HG02759 (cell line): ENCODE measurements at regions not wholly inside any gene's neighbourhood (a gene's known extent, or its start where the extent isn't known, plus 50 kb on each side); places are given as distances from the start of the nearest gene placed in this dataset.

Experiments
- ATAC-seq: cut with Tn5 transposase; IDR thresholded peaks from one replicate; pipeline ENCODE4 v1.9.1; 2021; ENCODE audit warnings: mild to moderate bottlenecking, moderate library complexity; ENCODE audit not compliant: unreplicated experiment

DNA sequence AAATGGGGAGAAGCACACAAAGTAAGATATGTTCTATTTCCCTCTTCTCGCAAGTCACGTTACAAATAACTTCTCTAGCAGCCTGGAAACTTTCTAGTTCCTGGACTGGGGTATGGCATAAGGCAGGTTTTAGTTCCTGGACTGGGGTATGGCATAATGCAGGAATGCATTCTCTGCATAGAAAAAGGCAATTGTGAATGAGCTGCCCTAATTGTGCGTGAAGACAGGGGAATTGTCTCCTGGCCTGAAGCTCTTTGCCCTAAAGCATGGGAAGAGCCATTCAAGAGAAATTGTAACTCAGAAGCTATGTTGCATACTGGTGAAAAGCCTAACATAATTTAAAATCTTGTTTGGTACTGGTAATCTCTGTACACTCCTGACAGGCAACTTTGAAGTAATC is 54.3 kb upstream of the CBLB start:
- ATAC-seq, result no peak

- ATAC-seq, result peak; percentile 50
Observed at GRCh38 chr3:105927741-105928140, 58.9 kb upstream of the CBLB start.

DNA sequence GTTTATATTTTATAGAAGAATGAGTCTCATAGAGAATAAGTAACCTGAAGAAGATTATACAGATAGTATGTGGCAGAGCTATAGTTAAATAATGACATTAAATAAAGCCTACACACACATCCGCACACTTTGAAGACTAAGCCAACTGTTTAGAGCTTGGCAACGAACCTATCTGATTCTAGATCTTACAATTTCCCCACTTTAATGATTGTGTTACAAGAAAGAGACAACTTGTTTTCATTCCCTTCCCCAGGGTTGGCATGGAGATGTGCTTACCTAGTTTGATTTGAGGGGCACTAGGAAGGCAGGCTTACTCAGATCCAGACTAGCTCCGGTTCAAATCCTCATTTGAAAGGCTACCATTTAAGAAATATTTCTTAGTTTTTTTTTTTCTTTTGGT is 61.9 kb upstream of the CBLB start:
- no peak for ATAC-seq

DNA sequence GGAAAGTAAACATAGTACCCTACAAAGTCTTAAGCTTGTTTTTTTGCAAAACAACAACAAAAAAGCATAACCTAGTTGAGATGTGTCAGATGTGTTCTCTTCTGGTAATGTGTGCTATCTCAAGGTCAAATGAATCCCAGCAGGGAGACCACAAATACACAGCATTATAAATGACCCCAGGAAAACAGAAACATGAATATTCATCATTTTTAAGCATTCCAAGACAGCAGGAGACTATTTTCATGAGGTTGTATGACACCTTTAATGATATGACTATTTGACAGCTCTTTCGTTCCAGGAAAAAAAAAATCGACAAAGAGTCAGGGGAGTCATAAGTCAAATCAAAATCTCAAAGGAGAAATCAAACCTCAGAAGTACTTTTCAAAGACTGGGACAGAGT is 62.7 kb upstream of the CBLB start:
- no peak for ATAC-seq

DNA sequence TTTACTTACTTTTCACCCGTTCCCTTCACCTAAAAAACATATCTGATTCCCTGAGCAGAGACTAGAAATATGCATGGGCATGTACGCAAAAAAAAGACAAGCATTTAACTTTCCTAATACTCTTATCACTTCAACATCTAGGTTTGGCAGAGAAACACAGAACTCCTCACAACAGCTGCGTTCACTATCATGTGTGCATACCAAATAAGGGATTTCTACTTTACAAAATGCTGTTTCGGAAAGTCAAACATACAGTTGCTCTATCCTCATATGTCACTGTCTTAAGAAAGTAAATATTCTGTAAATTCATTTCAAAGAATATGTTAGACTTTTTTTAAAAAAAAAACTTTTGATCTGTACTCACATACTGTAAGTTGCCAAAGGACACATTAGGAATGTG is 65.1 kb upstream of the CBLB start:
- ATAC-seq, result no peak

DNA sequence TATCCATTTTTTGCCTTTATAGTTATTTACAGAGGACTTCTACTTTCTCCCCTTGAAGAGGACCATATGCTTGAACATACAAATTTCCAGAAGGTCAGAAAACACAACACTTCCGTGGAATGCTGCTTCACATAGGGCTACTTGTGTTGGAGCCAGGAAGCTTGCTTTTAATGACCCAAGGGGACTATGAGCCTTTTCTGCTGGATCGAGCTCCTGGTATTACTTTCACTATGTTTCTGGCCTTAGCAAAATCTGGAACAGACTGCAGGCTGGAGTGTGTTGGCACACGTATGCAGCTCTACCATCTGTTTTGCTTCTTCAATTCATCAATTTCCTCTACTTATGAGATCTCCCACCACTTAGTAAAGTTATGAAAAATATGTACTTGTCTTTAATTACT is 69.3 kb upstream of the CBLB start:
- no peak for ATAC-seq

GRCh38 chr3:105938806-105939205 is 70.0 kb upstream of the CBLB start:
- ATAC-seq, result no peak

- ATAC-seq, result no peak
Observed at GRCh38 chr3:105944276-105944675, 75.5 kb upstream of the CBLB start.

DNA sequence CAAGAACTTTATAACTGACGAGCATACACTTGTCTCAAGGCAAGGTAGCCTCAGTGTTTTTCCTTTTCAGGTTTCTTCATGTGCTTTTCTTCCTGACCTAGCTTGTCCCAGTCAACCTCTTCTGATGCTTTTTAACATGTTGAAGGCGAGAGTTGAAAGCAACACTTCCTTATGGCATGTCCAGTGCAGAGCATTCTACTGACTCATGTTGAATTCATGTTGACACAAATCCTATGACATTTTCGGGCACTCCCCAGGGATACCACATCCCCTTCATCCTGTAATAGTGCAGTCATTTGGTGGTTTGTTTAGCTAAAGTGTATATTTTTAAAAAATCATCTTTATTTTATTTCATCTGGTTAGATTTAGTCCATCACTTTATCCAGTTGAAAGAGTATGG is 75.9 kb upstream of the CBLB start:
- ATAC-seq, result no peak

DNA sequence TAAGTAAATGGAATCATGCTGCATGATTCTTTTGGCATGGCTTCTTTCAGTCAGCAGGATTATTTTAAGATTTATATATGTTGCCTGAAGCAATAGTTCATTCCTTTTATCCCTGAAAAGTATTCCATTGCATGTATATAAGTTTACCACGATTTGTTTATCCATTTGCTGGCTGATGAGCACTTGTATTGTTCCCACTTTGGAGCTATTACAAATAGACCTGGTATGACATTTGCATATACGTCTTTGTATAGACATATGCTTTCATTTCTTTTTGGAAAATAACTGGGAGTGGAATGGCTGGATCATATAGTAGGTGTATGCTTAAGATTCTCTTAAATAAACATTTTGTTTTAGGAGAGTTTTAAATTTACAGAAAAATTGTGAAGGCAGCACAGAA is 79.3 kb upstream of the CBLB start:
- no peak for ATAC-seq

GRCh38 chr3:105950881-105951600 is 82.2 kb upstream of the CBLB start:
- no peak for ATAC-seq

DNA sequence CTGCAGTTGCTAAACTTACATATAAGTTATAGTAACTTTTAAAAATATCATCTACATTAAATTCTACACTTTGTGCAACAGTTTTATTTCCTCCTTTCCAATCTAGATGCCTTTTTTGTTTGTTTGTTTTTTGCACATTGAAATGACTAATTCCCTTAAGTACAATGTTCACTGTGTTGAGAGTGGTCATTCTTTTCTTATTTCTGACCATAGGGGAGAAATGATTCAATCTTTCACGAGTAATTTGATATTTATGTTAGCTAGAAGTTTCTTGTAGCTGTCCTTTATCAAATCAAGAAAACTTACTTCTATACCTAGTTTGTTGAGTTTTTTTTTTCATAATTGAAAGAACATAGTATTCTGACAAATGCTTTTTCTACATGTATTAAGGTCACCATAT is 85.0 kb upstream of the CBLB start:
- ATAC-seq, result no peak

- ATAC-seq, result no peak
Observed at GRCh38 chr3:105956306-105956705, 87.5 kb upstream of the CBLB start.

DNA sequence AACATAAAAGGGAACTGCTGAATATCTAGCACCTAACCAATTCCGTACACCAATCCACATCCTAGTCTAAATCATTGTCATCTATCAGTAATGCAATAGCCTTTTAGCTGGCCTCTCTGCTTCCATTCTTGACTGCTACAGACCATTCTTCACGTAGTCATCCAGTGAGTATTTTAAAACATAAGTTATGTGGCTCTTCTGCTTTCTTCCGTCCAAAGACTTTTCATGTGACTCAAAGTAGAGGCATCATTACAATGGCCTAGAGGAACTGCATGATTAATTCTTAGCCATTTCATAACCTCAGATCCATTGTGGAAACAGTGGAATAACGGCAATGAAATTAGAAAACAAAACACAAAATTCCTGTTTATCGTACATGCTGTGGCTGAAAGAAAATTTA is 88.9 kb upstream of the CBLB start:
- no peak for ATAC-seq

- ATAC-seq, result no peak
Observed at GRCh38 chr3:105958237-105959000, 89.6 kb upstream of the CBLB start.

GRCh38 chr3:105959851-105960250 is 91.0 kb upstream of the CBLB start:
- no peak for ATAC-seq

DNA sequence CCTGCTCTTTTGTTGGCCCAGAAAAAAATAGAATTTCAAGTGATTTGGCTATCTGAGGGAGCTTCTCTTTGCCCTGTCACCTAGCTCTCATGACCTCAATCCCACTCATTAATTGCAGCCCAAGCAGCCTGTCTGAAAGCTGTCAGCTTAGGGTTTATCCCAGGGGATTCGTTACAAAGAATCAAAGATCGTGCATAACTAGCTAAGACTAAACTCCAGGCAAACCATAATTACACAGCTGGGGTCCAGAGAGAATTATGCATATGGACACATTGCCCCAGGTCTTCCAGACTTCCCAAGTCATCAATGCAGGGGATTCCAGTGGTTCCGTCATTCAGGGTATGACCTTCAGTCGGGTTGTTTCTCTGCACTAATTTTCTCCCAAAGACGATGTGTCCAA is 91.6 kb upstream of the CBLB start:
- no peak for ATAC-seq

GRCh38 chr3:105963161-105963560 is 94.3 kb upstream of the CBLB start:
- no peak for ATAC-seq

DNA sequence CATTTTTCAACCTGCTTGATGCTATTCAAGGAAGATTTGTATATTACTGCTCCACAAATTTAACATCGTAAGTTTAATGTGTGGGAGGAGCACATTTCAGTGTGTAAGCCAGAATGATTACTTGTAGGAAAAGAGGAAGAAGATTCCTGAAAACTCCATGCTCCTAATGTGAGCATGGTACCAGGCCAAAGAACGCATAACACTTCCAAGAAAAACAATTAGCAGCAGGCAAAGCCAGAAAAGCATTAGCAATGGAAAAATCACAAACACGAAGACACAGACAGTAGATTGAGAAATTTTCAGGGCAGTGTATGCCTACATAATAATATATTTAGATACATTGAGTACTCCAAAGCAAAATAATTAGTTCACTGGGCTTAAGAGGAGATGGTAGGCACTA is 96.6 kb upstream of the CBLB start:
- ATAC-seq, result no peak

DNA sequence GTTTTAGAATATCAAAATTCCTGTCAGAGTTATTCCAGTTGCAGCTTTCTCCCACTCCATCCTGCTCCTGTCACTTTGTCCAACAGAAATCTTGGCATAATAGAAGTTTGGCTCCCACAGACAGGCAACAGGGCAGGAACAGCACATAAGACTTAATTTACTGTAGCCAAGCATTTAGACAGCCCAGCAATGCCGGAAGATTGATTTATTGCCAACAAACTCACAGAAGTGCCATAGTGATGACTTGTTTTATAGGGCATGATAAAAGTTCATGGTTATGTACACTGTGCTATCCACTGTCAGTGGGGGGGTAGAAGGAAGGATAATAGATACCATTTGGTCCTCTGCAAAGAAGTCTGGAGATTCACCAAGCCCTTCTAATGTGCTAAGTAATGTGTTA is 98.3 kb upstream of the CBLB start:
- no peak for ATAC-seq

GRCh38 chr3:105970283-105970682 is 101.5 kb upstream of the CBLB start:
- ATAC-seq, result no peak

- no peak for ATAC-seq
Observed at GRCh38 chr3:105972069-105972468, 103.3 kb upstream of the CBLB start.

DNA sequence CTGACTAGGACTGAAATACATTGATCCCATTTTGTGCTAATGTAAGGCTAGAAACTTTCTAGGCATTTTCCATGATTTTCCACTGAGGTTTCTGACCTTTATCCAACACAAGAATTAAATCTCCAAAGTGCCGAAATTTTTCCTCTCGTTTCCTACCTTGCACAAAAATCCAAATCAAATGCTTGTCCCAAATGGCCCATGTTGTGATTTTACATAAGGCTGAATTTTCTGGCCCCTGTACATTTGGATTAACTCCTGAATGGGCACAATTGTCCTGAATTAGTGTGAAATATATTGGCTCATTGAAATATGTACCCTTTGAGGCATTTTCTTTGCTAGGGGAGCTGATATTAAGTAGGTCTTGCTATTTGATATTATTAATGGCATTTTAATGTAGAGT is 105.6 kb upstream of the CBLB start:
- ATAC-seq, result no peak
